ENCODE measurements at regions not wholly inside any gene's neighbourhood (a gene's known extent, or its start where the extent isn't known, plus 50 kb on each side); places are given as distances from the start of the nearest gene placed in this dataset.
"Not testable (repeated sequence)": the region's sequence is repeated elsewhere in the genome, so short reads cannot be mapped to it uniquely, and the experiment has no call there.

- Histone ChIP-seq H3K4me1 (no peaks in the 10 kb centered on the region), H3K4me3 (no peak overlapping the region), H3K27me3 (no peaks in the 10 kb centered on the region), H3K9me3 (no peaks in the 10 kb centered on the region), H3K36me3 (no peaks in the 10 kb centered on the region), H3K27ac (no peak overlapping the region)
- WGBS (ENCODE audit: insufficient coverage, low coverage, low lambda C conversion rate, missing lambda C conversion rate) = 59% methylated on average over 3 of the region's 6 CpGs
- TF ChIP-seq POLR2A (IDR thresholded peaks at IDR 0.05) (no peak), CTCF (IDR thresholded peaks at IDR 0.05) (no peak)
- intact Hi-C loops (cut with DNase I) = no loop called here
- no peak for DNase-seq
- ATAC-seq = no peak
Measured at GRCh38 chr9:38127271-38127839, 58.3 kb upstream of the SHB start.

- Histone ChIP-seq H3K27ac (no peak overlapping the region), H3K4me1 (no peaks in the 10 kb centered on the region), H3K27me3 (no peaks in the 10 kb centered on the region), H3K36me3 (no peaks in the 10 kb centered on the region), H3K4me3 (no peak overlapping the region), H3K9me3 (no peaks in the 10 kb centered on the region)
- WGBS (ENCODE audit: insufficient coverage, low coverage, low lambda C conversion rate, missing lambda C conversion rate) = 71% methylated on average over 4 of the region's 6 CpGs
- ATAC-seq (no peak), DNase-seq (no peak)
- no peak for TF ChIP-seq CTCF (IDR thresholded peaks at IDR 0.05)
- no peak for TF ChIP-seq POLR2A (IDR thresholded peaks at IDR 0.05)
- intact Hi-C loops (cut with DNase I) = no loop called here
Measured at GRCh38 chr9:38126730-38127129, 57.7 kb upstream of the SHB start.

GRCh38 chr9:38125889-38126288, 56.9 kb upstream of the SHB start:
- no peaks in the 10 kb centered on the region for H3K27me3 ChIP-seq
- DNase-seq (no peak), ATAC-seq (no peak)
- H3K4me1 ChIP-seq = no peaks in the 10 kb centered on the region
- no peaks in the 10 kb centered on the region for H3K9me3 ChIP-seq
- no peak overlapping the region for H3K4me3 ChIP-seq
- intact Hi-C loops (cut with DNase I) = no loop called here
- H3K36me3 ChIP-seq = no peaks in the 10 kb centered on the region
- 79% methylated on average over 5 of the region's 7 CpGs for WGBS (ENCODE audit: insufficient coverage, low coverage, low lambda C conversion rate, missing lambda C conversion rate)
- TF ChIP-seq CTCF (IDR thresholded peaks at IDR 0.05) (no peak), POLR2A (IDR thresholded peaks at IDR 0.05) (no peak)
- no peak overlapping the region for H3K27ac ChIP-seq

GRCh38 chr9:38123359-38123758, 54.3 kb upstream of the SHB start:
- H3K27ac ChIP-seq; H3K9me3 ChIP-seq; DNase-seq; H3K4me3 ChIP-seq; ATAC-seq; intact Hi-C loops (cut with DNase I); H3K4me1 ChIP-seq; H3K36me3 ChIP-seq; H3K27me3 ChIP-seq: not testable (repeated sequence)
- WGBS (ENCODE audit: insufficient coverage, low coverage, low lambda C conversion rate, missing lambda C conversion rate) = 75% methylated on average over 1 of the region's 1 CpG

- no peak for ATAC-seq
- no peaks in the 10 kb centered on the region for H3K27me3 ChIP-seq
- H3K9me3 ChIP-seq = no peaks in the 10 kb centered on the region
- H3K36me3 ChIP-seq = no peaks in the 10 kb centered on the region
- no peak overlapping the region for H3K4me3 ChIP-seq
- WGBS (ENCODE audit: insufficient coverage, low coverage, low lambda C conversion rate, missing lambda C conversion rate) = 93% methylated on average over 6 of the region's 6 CpGs
- intact Hi-C loops (cut with DNase I) = no loop called here
- no peaks in the 10 kb centered on the region for H3K4me1 ChIP-seq
- no peak overlapping the region for H3K27ac ChIP-seq
- no peak for DNase-seq
- no peak for TF ChIP-seq POLR2A (IDR thresholded peaks at IDR 0.05)
- no peak for TF ChIP-seq CTCF (IDR thresholded peaks at IDR 0.05)
Measured at GRCh38 chr9:38120961-38121360, 51.9 kb upstream of the SHB start.

Data from right lobe of liver (tissue), 6 donors.